ENCODE measurements at regions not wholly inside any gene's neighbourhood (a gene's known extent, or its start where the extent isn't known, plus 50 kb on each side); places are given as distances from the start of the nearest gene placed in this dataset.

DNA sequence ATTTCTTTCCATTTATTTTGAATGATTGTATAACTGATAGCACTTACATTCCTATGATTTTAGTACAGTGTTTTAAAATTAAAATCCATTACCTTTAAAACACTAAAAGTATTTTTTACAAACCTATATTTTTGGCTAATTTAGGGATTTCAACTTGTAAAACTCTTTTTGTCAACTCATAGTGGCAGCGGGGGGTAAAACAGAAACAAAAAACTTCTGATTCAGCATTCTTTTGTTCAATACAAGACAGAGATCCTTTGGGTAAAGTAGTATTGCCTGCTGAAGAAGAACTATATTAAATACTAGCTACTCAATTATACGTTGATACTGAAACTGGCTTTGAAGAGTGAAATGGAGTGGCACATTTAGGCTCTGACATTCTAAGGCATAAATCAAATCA, 437.4 kb upstream of the CDH19 start:
- DNase-seq (ENCODE audit: low read depth in 1 of 2, low spot score in 1 of 2): no peak

DNA sequence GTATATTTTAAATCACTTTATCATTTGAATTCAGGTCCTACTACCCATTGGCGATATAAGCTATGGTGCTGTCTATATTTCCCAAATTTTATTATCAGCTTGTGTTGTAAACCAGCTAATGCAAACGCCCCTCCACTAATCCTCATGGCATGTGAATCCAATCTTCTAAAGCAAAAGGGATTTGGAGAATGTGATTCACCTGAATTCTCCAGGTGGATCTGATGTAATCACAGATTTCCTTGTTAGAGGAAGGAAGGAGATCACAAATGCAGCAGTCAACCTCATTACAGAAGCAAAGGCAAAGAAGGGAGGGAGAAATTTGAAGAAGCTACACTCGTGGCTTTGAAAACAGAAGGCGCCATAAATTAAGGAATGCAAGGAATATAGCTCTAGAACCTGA, 431.1 kb upstream of the CDH19 start:
- no peak for DNase-seq (ENCODE audit: low read depth in 1 of 2, low spot score in 1 of 2)

DNA sequence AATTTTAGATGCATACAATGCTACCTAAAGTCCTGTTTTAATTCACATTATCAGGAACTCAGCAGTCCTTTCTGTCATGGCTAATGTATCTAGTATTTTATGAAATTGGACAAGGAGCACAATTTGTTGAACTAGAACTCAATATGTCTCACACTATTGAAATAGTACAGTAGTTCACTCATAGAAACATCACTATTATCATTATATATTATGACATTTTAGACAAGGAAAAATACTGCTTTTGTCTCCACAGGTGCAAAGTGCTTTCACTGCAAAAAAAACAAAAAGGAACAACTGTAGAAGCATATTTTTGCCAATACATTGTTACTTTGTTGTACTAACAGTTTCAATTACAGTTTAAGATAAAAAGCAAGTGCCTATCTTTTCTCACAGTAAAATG, 419.2 kb upstream of the CDH19 start:
- DNase-seq (ENCODE audit: low read depth in 1 of 2, low spot score in 1 of 2): no peak

DNA sequence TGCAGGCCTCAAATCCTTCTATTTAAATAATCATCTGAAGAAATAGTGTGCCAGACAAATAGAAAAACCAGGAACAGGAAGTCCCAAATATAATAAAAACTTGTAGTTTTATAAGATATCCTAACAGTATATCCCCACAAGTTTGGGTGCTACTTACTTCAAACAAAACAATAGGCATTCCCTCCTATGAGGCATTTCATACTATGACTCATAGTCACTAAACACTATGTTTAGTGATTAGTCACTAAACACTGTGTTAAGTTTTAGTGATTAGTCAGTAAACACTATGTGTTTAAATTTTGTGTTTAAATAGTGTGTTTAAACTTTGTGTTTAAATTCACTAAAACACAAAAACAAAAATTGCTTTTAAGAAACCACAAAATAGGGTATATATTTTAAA, 407.0 kb upstream of the CDH19 start:
- no peak for DNase-seq (ENCODE audit: low read depth in 1 of 2, low spot score in 1 of 2)

DNA sequence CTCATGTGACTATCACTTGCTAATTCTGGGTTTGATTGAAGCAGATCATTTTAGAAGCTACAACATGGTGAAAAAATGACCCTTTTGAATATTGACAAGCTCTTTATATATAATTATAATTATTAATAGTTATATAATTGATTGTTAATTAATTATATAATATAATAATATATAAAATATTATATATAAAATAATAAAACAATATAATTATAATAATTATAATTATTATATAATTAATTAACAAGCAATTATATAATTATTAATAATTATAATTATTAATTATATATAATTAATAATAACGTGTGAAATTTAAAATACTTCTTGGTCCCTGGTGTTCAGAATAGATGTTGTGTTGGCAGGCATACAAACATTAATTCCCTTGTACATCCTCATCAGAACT, 404.1 kb upstream of the CDH19 start:
- DNase-seq (ENCODE audit: low read depth in 1 of 2, low spot score in 1 of 2): no peak

DNA sequence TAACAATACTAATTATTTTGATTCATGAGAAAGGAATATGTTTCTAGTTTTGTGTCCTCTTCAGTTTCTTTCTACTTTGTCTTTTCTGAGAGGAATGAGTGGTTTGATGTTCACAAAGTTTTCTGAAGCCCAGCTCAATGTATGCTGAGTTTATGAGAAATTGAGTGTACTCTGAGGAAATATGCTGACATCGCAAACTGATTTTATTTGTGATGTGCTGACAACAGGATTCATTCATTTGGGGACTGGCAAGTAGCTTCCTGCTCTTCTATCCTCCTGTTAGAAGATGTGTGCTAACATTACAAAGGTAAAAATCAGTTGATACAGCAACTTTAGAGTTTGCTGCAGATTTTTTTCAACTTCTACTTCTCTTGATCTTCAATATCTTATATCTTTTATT, 403.2 kb upstream of the CDH19 start:
- no peak for DNase-seq (ENCODE audit: low read depth in 1 of 2, low spot score in 1 of 2)

DNA sequence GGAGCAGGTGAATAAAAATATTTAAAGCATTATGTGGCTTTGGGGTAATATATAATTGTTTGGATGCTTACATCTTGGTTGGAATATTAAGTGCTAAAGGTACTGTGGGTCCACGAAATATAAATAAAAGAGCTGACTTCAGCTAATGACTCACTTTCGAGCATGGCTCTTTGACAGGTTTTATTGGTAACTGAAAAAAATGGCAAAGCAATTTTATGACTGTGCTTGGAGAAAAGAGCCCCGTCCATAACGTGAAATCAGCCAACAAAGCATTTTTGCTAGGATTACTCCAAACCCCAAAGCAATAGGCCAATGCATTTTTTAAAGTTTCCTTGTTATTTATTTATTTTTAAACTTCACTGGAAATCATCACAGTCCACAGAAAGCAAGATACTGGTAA, 397.2 kb upstream of the CDH19 start:
- no peak for DNase-seq (ENCODE audit: low read depth in 1 of 2, low spot score in 1 of 2)

DNA sequence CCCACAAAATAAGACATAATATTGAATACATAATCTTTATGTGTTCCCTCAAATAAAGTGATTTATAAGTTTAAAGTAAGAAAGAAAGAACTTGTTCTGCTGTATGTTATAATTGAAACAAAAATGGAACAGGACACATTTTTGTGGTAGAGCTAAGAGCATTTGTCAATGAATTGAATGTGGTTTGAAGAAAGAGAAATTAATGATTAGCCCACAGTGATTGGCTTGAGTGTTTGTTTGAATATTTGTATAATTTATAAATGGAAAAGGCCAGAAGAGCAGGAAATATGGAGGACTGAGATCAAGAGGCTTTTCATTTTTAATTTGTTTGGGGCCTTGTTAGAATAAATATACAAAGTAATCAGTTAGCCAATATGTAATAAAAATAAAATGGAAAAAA, 395.1 kb upstream of the CDH19 start:
- no peak for DNase-seq (ENCODE audit: low read depth in 1 of 2, low spot score in 1 of 2)

DNA sequence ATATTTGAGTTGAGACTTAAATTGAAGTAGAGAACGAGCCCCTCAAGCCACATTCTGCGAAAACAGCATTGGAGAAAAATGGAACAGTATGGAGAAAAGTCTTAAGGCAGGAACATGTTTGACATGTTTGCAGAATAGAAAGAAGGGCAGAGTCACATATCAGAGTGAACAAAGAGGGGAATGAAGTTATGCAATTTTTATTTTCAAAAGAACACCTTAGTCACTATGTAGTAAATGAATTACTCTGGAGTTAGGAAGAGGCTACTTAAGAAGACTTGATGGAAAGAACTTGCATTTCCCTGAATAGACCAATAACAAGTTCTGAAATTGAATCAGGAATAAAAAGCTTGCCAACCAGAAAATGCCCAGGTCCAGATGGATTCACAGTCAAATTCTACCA, 391.4 kb upstream of the CDH19 start:
- no peak for DNase-seq (ENCODE audit: low read depth in 1 of 2, low spot score in 1 of 2)

DNA sequence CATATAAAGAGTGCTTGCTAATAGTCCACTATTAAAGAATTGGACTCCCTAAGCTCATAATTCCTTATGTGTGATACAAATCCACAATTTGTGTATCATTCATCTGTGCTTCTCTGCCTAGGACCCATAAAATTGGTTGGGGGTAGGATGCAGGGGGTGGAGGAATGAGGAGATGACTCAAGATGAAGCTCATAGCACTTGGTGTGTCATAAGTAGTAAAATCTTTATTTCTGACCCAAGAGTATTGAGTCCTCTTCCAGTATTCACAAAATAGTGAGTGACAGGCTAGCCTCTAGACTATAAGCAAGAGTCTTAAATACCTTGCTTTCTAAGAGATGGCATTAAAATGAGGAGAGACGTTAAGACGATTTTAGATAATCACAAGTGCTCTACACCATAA, 390.9 kb upstream of the CDH19 start:
- DNase-seq (ENCODE audit: low read depth in 1 of 2, low spot score in 1 of 2): no peak

DNA sequence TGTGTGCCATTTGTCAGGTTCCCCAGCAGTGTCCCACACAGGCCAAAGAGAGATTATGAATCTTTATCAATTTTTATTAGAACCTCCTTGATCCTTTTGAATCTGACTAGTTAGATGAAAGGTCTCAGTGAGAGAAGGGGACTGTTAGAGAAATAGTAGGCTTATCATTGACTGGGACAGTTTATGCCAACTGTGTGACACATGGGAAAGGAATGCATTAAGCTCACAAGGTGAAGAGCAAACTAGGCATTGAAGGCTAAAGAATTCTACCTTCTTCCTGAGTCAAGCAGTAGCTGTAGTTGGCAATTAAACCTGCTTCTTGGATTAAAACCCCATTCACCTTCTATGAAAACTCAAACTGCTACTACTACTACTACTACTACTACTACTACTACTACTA, 389.6 kb upstream of the CDH19 start:
- DNase-seq (ENCODE audit: low read depth in 1 of 2, low spot score in 1 of 2): no peak

DNA sequence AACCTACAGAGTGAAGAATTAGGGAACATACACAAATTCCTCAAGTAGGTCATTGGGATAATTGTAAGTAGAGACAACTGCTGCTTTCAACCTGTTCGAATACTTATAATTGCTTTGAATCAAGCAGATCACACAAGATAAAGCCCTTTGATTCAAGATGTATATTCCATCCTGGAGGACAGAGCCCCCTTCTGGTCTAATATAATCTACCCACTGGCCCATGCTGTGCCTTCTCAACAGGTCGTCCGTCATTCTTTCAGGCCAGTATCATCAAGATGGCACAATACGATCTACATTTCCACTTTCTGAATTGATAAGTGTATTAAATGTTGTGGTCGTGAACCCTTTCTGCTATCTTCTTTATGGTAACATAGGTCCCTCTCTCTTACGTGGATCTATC, 387.0 kb upstream of the CDH19 start:
- no peak for DNase-seq (ENCODE audit: low read depth in 1 of 2, low spot score in 1 of 2)

DNA sequence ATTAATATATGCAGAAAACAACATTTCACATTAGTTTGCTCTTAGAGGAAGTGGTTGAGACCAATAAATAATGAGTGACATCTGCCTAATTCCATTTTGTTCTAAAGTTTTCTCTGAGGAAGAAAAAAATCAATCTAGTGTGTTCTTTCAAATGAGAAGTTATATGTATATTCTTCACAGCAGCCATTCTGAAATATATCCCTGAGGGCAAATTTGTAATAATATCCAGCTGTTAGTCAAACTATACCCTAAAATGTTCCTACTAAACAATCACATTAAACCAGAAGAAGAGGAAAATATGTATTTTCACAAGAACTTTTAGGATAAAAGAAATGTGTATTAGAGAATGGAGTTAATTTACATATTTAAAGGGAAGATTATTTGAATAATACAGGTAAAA, 375.1 kb upstream of the CDH19 start:
- DNase-seq (ENCODE audit: low read depth in 1 of 2, low spot score in 1 of 2): no peak

DNA sequence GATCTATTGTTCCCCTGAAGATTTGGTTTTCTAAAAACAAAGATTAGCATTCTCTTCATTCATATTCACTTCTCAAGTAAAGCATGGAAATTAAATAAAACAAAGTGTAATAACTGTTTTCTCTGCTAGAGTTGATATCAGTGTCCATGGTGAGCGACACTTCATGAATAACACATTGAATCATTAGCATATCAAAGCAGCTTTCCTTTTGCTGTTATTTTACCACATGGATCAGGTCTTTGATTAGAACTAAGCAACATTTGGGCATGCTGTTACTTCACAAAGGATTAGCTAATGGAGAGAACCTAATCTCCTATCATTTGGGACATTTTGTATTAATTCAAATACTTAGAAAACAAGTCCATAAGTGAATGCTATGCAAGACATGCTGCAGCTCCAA, 368.8 kb upstream of the CDH19 start:
- DNase-seq (ENCODE audit: low read depth in 1 of 2, low spot score in 1 of 2): no peak

DNA sequence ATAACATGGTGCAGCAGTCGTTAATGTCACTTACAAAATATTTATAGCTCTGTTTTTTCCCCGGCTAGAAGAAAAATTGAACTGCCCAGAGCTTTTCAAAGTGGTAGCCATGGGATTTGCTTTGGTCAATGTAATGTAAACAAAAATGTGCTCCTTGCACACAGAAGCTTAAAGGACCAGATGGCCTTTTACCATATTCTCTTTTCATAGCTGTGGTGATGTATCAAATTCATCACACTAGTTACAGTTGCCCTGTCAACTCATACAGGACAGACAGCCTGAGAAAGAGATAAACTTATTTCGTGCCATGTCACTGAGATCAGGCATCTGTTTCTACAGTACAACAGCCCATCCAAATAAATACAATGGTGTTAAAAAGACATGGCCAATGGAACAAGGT, 368.1 kb upstream of the CDH19 start:
- DNase-seq (ENCODE audit: low read depth in 1 of 2, low spot score in 1 of 2): no peak

DNA sequence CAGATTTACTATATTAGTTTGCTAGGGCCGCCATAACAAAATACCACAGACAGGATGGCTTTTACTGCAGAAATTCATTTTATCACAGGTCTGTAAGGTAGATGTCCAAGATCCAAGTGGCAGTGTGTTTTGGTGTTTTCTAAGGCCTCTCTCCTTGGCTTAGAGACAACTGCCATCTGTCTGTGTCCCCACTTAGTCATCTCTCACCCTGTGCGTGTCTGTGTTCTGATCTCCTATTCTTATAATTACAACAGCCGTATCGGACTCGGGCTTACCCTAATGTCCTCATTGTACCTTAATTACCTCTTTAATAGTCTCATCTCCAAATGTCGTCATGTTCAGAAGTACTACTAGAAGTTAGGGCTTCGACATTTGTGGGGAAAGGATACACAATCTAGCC, 362.3 kb upstream of the CDH19 start:
- DNase-seq (ENCODE audit: low read depth in 1 of 2, low spot score in 1 of 2): no peak

DNA sequence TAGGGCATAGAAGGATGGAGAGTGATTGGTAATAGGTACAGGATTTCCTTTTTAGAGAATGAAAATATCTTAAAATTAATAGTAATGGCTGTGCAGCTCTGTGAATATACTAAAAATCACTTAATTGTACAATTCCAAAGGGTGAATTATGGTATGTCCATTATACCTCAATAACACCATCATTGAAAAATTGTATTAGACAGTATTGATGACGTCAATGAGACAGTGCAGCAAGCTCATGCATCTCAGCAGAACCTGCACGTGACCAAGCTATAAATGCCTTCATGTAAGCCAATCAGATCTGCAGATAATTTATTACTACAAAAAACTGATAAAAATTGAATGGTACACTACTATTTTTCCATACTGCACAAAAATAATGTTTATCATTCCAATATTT, 354.4 kb upstream of the CDH19 start:
- no peak for DNase-seq (ENCODE audit: low read depth in 1 of 2, low spot score in 1 of 2)

DNA sequence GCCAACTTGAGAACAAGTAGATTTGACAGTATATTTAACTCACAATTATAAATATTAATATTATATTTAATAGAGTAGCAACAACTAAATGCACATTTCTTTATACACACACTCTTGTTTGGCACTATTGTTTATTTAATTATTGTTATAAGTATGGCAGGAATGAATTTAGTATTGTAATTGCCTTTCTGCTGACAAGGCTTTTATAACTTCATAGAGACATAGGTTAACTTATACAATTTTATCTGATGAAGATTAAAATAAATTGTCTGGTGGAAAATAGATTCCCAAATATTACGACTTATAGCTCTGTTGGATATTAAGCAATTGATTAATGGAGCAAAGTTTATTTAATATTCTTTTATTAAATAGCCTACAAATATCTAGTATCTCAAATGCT, 347.9 kb upstream of the CDH19 start:
- DNase-seq (ENCODE audit: low read depth in 1 of 2, low spot score in 1 of 2): no peak

DNA sequence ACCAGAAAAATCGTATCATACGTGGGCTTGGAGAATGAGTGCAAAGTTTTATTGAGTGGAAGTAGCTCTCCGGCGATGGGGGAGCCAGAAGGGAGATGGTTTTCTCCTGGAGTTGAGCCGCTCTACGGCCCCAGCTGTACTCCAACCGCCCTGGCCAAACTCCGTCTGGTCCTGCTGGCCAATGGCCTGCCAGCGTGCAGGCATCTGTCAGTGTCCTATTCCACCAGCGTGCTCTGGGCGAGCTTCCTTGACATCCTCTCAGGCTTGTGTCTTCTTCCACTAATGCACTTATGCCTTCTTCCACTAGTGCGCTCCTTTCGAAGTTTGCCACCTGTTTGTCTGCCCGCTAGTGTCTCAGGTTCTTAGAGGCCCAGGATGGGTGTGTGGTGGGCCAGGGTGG, 345.5 kb upstream of the CDH19 start:
- DNase-seq (ENCODE audit: low read depth in 1 of 2, low spot score in 1 of 2): no peak

DNA sequence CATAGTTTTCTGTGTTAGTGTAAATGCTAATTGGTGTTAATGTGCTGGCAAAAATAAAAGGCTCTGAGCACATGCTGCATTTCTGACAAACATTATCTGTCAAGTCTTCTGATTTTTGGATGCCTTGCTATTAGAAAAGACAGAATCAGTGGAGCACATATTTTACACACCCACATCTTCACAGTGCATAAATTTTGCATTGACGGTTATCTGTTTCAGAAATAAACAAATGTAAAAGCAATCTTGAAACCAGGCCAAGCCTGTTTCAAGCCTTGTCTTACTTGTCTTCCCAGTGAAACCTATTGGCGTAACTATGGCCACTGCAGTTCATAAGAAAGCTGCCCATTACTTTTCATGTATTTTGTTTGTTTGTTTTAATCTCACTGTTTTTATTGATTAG, 333.7 kb upstream of the CDH19 start:
- no peak for DNase-seq (ENCODE audit: low read depth in 1 of 2, low spot score in 1 of 2)

DNA sequence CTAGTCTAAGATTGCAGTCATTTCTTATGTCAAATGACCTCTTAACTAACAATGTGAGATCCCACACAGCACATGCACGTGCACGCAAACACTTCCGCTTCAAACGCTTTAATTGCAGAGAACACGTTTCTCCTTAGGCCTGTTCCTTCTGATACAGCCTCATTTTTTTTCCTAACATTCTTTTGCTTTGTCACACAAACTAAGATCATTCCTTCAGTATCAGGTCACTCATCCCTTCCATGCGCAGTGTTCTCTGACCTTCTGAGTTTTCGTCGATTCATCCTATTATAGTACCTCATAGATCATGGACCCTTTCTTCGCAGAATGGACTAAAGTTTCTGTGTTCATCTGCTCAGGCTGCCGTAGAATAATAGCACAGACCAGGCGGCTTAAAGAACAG, 327.1 kb upstream of the CDH19 start:
- DNase-seq (ENCODE audit: low read depth in 1 of 2, low spot score in 1 of 2): no peak

DNA sequence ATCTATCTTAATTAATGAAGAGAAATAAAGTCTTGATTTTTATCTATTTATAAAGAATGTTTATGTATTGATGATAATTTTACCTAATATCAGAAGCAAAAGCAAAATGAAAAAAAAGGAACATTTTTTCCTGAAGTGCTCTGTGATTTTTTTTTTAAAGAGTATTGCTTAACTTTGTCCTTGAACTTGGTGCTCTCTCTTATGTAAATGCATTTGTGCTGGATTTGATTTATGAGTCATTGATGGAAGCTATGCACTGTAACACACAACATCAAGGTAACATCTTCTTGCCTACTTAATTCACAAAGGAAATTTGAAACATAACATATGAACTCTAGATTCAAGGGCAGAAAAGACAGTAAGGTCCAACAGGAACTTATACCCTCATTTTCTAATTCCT, 312.9 kb upstream of the CDH19 start:
- no peak for DNase-seq (ENCODE audit: low read depth in 1 of 2, low spot score in 1 of 2)

DNA sequence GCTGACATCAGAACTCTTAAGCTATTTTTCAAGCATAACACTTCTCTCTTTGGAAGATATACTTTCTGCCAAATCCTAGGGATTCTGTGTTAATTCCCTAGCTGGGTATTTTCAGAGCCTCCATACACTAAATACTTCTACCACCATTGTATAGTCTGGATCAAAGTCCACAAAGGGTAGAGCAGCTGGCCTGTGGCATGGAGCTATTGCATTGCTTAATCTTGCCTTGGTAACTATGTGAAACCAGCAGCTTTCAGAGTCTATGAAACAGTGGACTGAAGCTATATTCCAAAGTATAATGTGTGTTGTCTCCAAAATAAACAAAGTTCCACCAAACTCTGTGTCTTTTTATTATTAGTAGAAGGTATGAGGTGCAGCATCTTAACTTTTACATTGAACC, 296.9 kb upstream of the CDH19 start:
- DNase-seq (ENCODE audit: low read depth in 1 of 2, low spot score in 1 of 2): no peak

DNA sequence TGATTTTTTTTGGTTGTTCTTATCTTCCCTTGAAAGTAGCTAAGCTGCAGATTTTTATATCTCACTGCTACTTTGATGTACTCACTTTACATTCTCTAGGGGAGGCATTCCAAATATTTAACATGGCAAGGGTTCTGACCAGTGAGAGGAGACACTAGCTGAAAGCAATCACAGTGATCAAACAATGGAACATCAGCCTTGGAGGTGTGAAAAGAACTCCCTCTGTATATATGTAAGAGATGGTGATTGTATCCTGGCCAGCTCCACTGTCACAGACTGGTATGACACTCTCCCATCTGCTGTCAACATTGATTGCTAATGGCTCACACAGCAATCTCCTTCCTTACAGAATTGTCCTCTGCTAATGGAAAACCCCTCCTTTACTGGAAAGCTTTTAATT, 291.7 kb upstream of the CDH19 start:
- no peak for DNase-seq (ENCODE audit: low read depth in 1 of 2, low spot score in 1 of 2)

DNA sequence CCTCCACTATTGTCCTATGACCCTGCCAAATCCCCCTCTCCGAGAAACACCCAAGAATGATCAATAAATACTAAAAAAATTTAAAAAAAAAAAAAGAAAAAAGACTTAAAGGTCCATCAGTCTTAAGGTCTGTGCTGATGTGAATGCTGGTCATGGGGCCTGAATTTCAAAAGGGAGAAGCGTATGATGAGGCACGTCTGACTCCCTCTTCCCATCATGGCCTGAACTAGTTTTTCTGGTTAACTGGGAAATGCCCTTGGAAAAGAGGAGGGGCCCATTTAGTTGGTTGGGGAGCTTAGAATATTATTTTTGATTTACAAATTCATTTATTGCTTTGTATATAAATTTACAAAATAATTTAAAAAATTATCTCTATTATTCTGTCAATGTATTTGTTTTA, 291.0 kb upstream of the CDH19 start:
- DNase-seq (ENCODE audit: low read depth in 1 of 2, low spot score in 1 of 2): no peak

All from activated T-helper 1 cell treated with anti-CD3 and anti-CD28 coated beads, Interleukin-2, amount 50 U/mL, for 16 hours (primary cell).